GM19025 (cell line): ENCODE measurements at regions not wholly inside any gene's neighbourhood (a gene's known extent, or its start where the extent isn't known, plus 50 kb on each side); places are given as distances from the start of the nearest gene placed in this dataset.

Experiments used
- ATAC-seq: cut with Tn5 transposase; IDR thresholded peaks from one replicate; pipeline ENCODE4 v1.9.1; 2021; ENCODE audit warnings: mild to moderate bottlenecking, low read depth, moderate library complexity; ENCODE audit not compliant: unreplicated experiment

GRCh38 chr7:156203923-156204322 is 391.7 kb upstream of the SHH start:
- ATAC-seq, result no peak

- ATAC-seq, result no peak
Observed at GRCh38 chr7:156198277-156198676, 386.0 kb upstream of the SHH start.

GRCh38 chr7:156196649-156197048 is 384.4 kb upstream of the SHH start:
- ATAC-seq, result no peak

- no peak for ATAC-seq
Observed at GRCh38 chr7:156195276-156195675, 383.0 kb upstream of the SHH start.

- ATAC-seq, result no peak
Observed at GRCh38 chr7:156194813-156195212, 382.6 kb upstream of the SHH start.

GRCh38 chr7:156192921-156193320 is 380.7 kb upstream of the SHH start:
- no peak for ATAC-seq

GRCh38 chr7:156191090-156191489 is 378.8 kb upstream of the SHH start:
- ATAC-seq, result no peak

- no peak for ATAC-seq
Observed at GRCh38 chr7:156185076-156185475, 372.8 kb upstream of the SHH start.

- no peak for ATAC-seq
Observed at GRCh38 chr7:156184164-156184563, 371.9 kb upstream of the SHH start.

- ATAC-seq, result no peak
Observed at GRCh38 chr7:156180451-156181229, 368.4 kb upstream of the SHH start.

- ATAC-seq, result no peak
Observed at GRCh38 chr7:156179872-156180390, 367.7 kb upstream of the SHH start.

GRCh38 chr7:156178857-156179256 is 366.6 kb upstream of the SHH start:
- ATAC-seq, result no peak

- no peak for ATAC-seq
Observed at GRCh38 chr7:156178214-156178613, 366.0 kb upstream of the SHH start.

- no peak for ATAC-seq
Observed at GRCh38 chr7:156177422-156178055, 365.3 kb upstream of the SHH start.

GRCh38 chr7:156176039-156176438 is 363.8 kb upstream of the SHH start:
- no peak for ATAC-seq

- ATAC-seq, result no peak
Observed at GRCh38 chr7:156175003-156175402, 362.7 kb upstream of the SHH start.

GRCh38 chr7:156174428-156174827 is 362.2 kb upstream of the SHH start:
- ATAC-seq, result no peak

GRCh38 chr7:156173748-156174353 is 361.6 kb upstream of the SHH start:
- ATAC-seq, result no peak

GRCh38 chr7:156173346-156173745 is 361.1 kb upstream of the SHH start:
- no peak for ATAC-seq

- ATAC-seq, result no peak
Observed at GRCh38 chr7:156172638-156173037, 360.4 kb upstream of the SHH start.
